HCT116 (cell line): ENCODE measurements at regions not wholly inside any gene's neighbourhood (a gene's known extent, or its start where the extent isn't known, plus 50 kb on each side); places are given as distances from the start of the nearest gene placed in this dataset. TPM values are rescaled to one million over a fixed set of nuclear protein-coding genes. Genes with fewer than 3 reads are reported as not detected.

ENCODE experiments used
- ATAC-seq: fragments of 200-7000 bp; cut with Tn5 transposase; 2 replicates; pipeline ENCODE4 v1.9.1; 2020; ENCODE audit warnings: mild to moderate bottlenecking, moderate library complexity
- BruUV-seq: library from RNA; stranded (reverse); fragments of 400-500 nt; replicated peaks from 2 replicates; lab custom pipeline; 2021; lab: Mats Ljungman, UMichigan
- CTCF ChIA-PET: fragments of 300-600 bp; sonication (Branson Sonifier 250); formaldehyde crosslinking; loops from one replicate; lab custom pipeline; 2021; ENCODE audit warnings: antibody characterized with exemption; lab: Charles Lee
- POLR2A ChIA-PET: fragments of 300-600, 350-600 bp; sonication (Branson Sonifier 250); formaldehyde crosslinking; loops from one replicate; lab custom pipeline; 2021; ENCODE audit warnings: antibody characterized with exemption; lab: Charles Lee
- RAD21 ChIA-PET, 2 experiments: fragments of 300-600 bp; sonication (Branson Sonifier 250); formaldehyde crosslinking; loops; one replicate each; lab custom pipeline; 2023; ENCODE audit warnings: low total read pairs in 2 of 2; ENCODE audit not compliant: uncharacterized antibody in 2 of 2, unreplicated experiment in 2 of 2, low non-redundant PET in 1 of 2; lab: Charles Lee
- DNase-seq: peaks from one replicate; pipeline ENCODE4 v3.0.0-alpha.2; 2010; ENCODE audit warnings: low read depth, low spot score
- H2AFZ ChIP-seq: fragments of 200-600 bp; shearing (Covaris generic), sonication (generic); 2 replicates; pipeline ENCODE4 v1.6.1; 2017; ENCODE audit warnings: low read depth, mixed run types, mixed read lengths, antibody characterized with exemption, low read length; ENCODE audit not compliant: poor library complexity, severe bottlenecking
- H3K27ac ChIP-seq: 2 replicates; pipeline ENCODE4 v1.5.1; 2012; ENCODE audit warnings: low read depth, low read length
- H3K27me3 ChIP-seq: fragments of 200-600 bp; sonication (generic); 2 replicates; pipeline ENCODE4 v1.6.1; 2016; ENCODE audit warnings: mixed run types, low read length, mixed read lengths; ENCODE audit not compliant: insufficient read depth
- H3K36me3 ChIP-seq, 2 experiments: fragments of 200-500 bp in 1 of 2; fragments of 200-600 bp in 1 of 2; sonication (Bioruptor generic) in 1 of 2; sonication (generic) in 1 of 2; 2 replicates each; pipeline versions ENCODE4 v1.5.1 to v1.6.1; 2014 to 2016; ENCODE audit warnings: low read length in 2 of 2, inconsistent platforms in 1 of 2, mixed read lengths in 1 of 2, mixed run types in 1 of 2; ENCODE audit not compliant: insufficient read depth in 2 of 2, control insufficient read depth in 1 of 2
- H3K4me1 ChIP-seq, 2 experiments: fragments of 200-600 bp in 1 of 2; sonication (generic) in 1 of 2; 2 replicates each; pipeline versions ENCODE4 v1.5.1 to v1.6.1; 2012 to 2017; ENCODE audit warnings: low read length in 2 of 2, inconsistent platforms in 1 of 2, mild to moderate bottlenecking in 1 of 2, mixed read lengths in 1 of 2, mixed run types in 1 of 2, moderate library complexity in 1 of 2; ENCODE audit not compliant: insufficient read depth in 2 of 2, control insufficient read depth in 1 of 2
- H3K4me2 ChIP-seq: fragments of 200-600 bp; sonication (generic); 2 replicates; pipeline ENCODE4 v1.6.1; 2017; ENCODE audit warnings: mixed run types, low read length, mixed read lengths
- H3K4me3 ChIP-seq, 2 experiments: fragments of 200-600 bp in 1 of 2; sonication (generic) in 1 of 2; replicated peaks in 1 of 2; 2 replicates each; pipeline ENCODE4 v1.5.1; 2011 to 2016; ENCODE audit warnings: low read length in 2 of 2, control low read depth in 1 of 2, low read depth in 1 of 2, mild to moderate bottlenecking in 1 of 2, mixed read lengths in 1 of 2, mixed run types in 1 of 2
- H3K79me2 ChIP-seq: fragments of 200-600 bp; sonication (generic); 2 replicates; pipeline ENCODE4 v1.6.1; 2017; ENCODE audit warnings: mild to moderate bottlenecking, mixed run types, low read length, moderate library complexity, mixed read lengths; ENCODE audit not compliant: insufficient read depth
- H3K9ac ChIP-seq: fragments of 200-600 bp; sonication (generic); 2 replicates; pipeline ENCODE4 v1.6.1; 2016; ENCODE audit warnings: low read length, mixed read lengths
- H3K9me2 ChIP-seq: fragments of 200-600 bp; sonication (generic), shearing (Covaris generic); 2 replicates; pipeline ENCODE4 v1.6.1; 2017; ENCODE audit warnings: mixed run types, mild to moderate bottlenecking, moderate library complexity; ENCODE audit not compliant: insufficient read depth
- H3K9me3 ChIP-seq, 2 experiments: fragments of 200-500 bp in 1 of 2; fragments of 200-600 bp in 1 of 2; sonication (Bioruptor generic) in 1 of 2; sonication (generic) in 1 of 2; 2 replicates each; pipeline ENCODE4 v1.6.1; 2014 to 2017; ENCODE audit warnings: low read length in 2 of 2, mixed read lengths in 2 of 2, inconsistent platforms in 1 of 2, low read depth in 1 of 2, mild to moderate bottlenecking in 1 of 2, mixed run types in 1 of 2, moderate library complexity in 1 of 2; ENCODE audit not compliant: control insufficient read depth in 1 of 2, insufficient read depth in 1 of 2
- H4K20me1 ChIP-seq: fragments of 200-600 bp; sonication (generic), shearing (Covaris generic); 2 replicates; pipeline ENCODE4 v1.6.1; 2017; ENCODE audit warnings: mixed run types, mild to moderate bottlenecking, moderate library complexity; ENCODE audit not compliant: insufficient read depth
- ELF1 ChIP-seq: IDR thresholded peaks from 2 replicates; pipeline ENCODE4 v1.6.1; 2012; ENCODE audit warnings: low read depth, borderline replicate concordance
- REST ChIP-seq: IDR thresholded peaks from 2 replicates; pipeline ENCODE4 v1.6.1; 2012; ENCODE audit warnings: low read depth
- SP1 ChIP-seq: IDR thresholded peaks from 2 replicates; pipeline ENCODE4 v1.6.1; 2012; ENCODE audit warnings: low read depth
- SRF ChIP-seq: IDR thresholded peaks from 2 replicates; pipeline ENCODE4 v1.6.1; 2012; ENCODE audit warnings: low read depth
- ZBTB33 ChIP-seq: IDR thresholded peaks from 2 replicates; pipeline ENCODE4 v1.6.1; 2011; ENCODE audit warnings: mild to moderate bottlenecking, low read length, moderate library complexity; ENCODE audit not compliant: insufficient replicate concordance; ENCODE audit errors: extremely low read depth
- ZFX ChIP-seq: fragments of 450-650 bp; IDR thresholded peaks from 2 replicates; pipeline ENCODE4 v1.6.1; 2017
- ZNF274 ChIP-seq: fragments of 200-500 bp; sonication (Bioruptor generic); IDR thresholded peaks from 2 replicates; pipeline ENCODE4 v1.6.1; 2014; ENCODE audit warnings: mild to moderate bottlenecking, low read depth, low read length, inconsistent platforms
- intact Hi-C: fragments of 100-400 bp; cut with micrococcal nuclease; formaldehyde crosslinking; loops from 2 replicates; pipeline ENCODE4 v1.10.0; 2022
- microRNA counts: library from miRNA; unstranded; fragments of <30 nt; microRNA quantifications from one replicate; lab custom pipeline; 2015
- microRNA-seq: library from miRNA; unstranded; fragments of <30 nt; microRNA quantifications from one replicate; pipeline ENCODE4, GENCODE V29; 2016; ENCODE audit warnings: borderline number of aligned reads
- TF ChIP-seq, protein P1 (sequence below): IDR thresholded peaks from 2 replicates; pipeline ENCODE4 v1.6.1; 2012

DNA sequence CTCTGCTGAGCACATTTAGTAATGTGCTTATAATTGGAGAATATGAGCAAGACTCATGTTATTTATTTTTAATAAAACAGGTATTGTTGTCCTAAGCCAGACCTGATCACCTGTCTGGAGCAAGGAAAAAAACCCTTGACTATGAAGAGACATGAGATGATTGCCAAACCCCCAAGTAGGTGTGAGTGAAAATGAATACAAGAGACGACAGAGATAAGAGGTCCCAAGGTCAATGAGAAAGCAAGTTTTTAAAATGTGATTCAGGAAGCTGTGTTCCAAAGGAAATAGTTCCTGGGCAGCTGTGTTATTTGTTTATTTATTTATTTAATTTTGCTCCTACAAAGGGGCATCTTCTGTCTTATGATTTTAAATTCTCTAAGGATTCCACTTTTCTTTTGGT, 83.1 kb downstream of the ZNF486 start:
- no peak overlapping the region for H3K27ac ChIP-seq
- H4K20me1 ChIP-seq, result no peaks in the 10 kb centered on the region
- H3K27me3 ChIP-seq, result no peaks in the 10 kb centered on the region
- no TSS peak for BruUV-seq
- no peak overlapping the region for H3K4me2 ChIP-seq
- ChIA-PET CTCF (no interaction called here), RAD21 (no interaction called here), POLR2A (no interaction called here)
- no peaks in the 10 kb centered on the region for H3K36me3 ChIP-seq
- peaks cover 0 to 4% of the 10 kb centered on the region in 2 experiments; a peak in 2 of 4 replicates for H3K9me3 ChIP-seq
- ATAC-seq (no peak), DNase-seq (no peak)
- no peak overlapping the region for H3K4me3 ChIP-seq
- H3K79me2 ChIP-seq, result no peaks in the 10 kb centered on the region
- intact Hi-C loops, result no loop called here
- no peak overlapping the region for H3K9ac ChIP-seq
- H2AFZ ChIP-seq, result no peak overlapping the region
- TF ChIP-seq ZBTB33 (no peak), REST (no peak), ZFX (no peak), SP1 (no peak), ZNF274 (no peak), ELF1 (no peak), SRF (no peak)
- TF ChIP-seq, protein P1, sequence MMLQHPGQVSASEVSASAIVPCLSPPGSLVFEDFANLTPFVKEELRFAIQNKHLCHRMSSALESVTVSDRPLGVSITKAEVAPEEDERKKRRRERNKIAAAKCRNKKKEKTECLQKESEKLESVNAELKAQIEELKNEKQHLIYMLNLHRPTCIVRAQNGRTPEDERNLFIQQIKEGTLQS, result no peak
- H3K9me2 ChIP-seq, result no peaks in the 10 kb centered on the region
- no peaks in the 10 kb centered on the region for H3K4me1 ChIP-seq

MicroRNAs in the stretch of these regions (microRNA counts, 767-probe panel; counts per million panel counts)
- microRNA hsa-miR-1270 (lab: Ali Mortazavi, UCI), result not detected

Small RNAs in the stretch of these regions (microRNA-seq; reads per million reads assigned to microRNA genes)
- not detected for gene MIR1270
